BE2C (cell line): ENCODE measurements at regions not wholly inside any gene's neighbourhood (a gene's known extent, or its start where the extent isn't known, plus 50 kb on each side); places are given as distances from the start of the nearest gene placed in this dataset.

Experiments used
- DNase-seq: peaks from one replicate; pipeline ENCODE4 v3.0.0-alpha.2; 2020
- H3K27me3 ChIP-seq: fragments of 250-450 bp; sonication (Bioruptor Pico); 2 replicates; pipeline ENCODE4 v1.5.1; 2020; ENCODE audit warnings: mild to moderate bottlenecking
- H3K36me3 ChIP-seq: fragments of 250-450 bp; sonication (Bioruptor Pico); 2 replicates; pipeline ENCODE4 v1.5.1; 2020; ENCODE audit warnings: mild to moderate bottlenecking
- H3K4me1 ChIP-seq: fragments of 250-450 bp; sonication (Bioruptor Pico); 2 replicates; pipeline ENCODE4 v1.5.1; 2020
- H3K4me3 ChIP-seq: 2 replicates; pipeline ENCODE4 v1.5.1; 2011; ENCODE audit warnings: low read depth, low read length
- H3K9me3 ChIP-seq: fragments of 250-450 bp; sonication (Bioruptor Pico); 2 replicates; pipeline ENCODE4 v1.5.1; 2020
- TF ChIP-seq, protein P1 (sequence below): IDR thresholded peaks from 2 replicates; pipeline ENCODE4 v1.5.1; 2012; ENCODE audit warnings: mild to moderate bottlenecking, low read depth, low read length

DNA sequence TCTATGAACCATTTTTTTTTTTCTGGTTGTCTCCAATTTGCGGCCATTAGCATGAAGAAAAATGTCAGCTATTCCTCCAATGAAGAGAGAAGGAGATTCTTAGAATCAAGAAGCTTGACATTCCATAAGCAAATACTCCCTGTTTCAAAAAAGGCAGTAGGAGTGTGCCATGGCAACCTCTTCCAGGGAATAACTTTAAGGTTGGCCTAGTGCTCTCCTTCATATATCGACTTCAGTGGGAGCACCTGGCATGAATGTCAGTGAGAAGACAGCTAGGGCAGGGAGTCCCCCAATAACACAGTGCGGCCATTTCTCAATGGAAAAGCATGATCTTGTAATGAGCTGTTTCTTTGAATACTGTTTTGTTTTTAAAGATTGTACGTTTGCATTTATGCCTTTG is 493.0 kb upstream of the ATP11B start:
- TF ChIP-seq, protein P1, sequence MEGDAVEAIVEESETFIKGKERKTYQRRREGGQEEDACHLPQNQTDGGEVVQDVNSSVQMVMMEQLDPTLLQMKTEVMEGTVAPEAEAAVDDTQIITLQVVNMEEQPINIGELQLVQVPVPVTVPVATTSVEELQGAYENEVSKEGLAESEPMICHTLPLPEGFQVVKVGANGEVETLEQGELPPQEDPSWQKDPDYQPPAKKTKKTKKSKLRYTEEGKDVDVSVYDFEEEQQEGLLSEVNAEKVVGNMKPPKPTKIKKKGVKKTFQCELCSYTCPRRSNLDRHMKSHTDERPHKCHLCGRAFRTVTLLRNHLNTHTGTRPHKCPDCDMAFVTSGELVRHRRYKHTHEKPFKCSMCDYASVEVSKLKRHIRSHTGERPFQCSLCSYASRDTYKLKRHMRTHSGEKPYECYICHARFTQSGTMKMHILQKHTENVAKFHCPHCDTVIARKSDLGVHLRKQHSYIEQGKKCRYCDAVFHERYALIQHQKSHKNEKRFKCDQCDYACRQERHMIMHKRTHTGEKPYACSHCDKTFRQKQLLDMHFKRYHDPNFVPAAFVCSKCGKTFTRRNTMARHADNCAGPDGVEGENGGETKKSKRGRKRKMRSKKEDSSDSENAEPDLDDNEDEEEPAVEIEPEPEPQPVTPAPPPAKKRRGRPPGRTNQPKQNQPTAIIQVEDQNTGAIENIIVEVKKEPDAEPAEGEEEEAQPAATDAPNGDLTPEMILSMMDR, result no peak
- H3K4me1 ChIP-seq, result no peaks in the 10 kb centered on the region
- H3K36me3 ChIP-seq, result no peaks in the 10 kb centered on the region
- H3K27me3 ChIP-seq, result no peaks in the 10 kb centered on the region
- no peaks in the 10 kb centered on the region for H3K9me3 ChIP-seq
- no peak for DNase-seq
- no peak overlapping the region for H3K4me3 ChIP-seq

DNA sequence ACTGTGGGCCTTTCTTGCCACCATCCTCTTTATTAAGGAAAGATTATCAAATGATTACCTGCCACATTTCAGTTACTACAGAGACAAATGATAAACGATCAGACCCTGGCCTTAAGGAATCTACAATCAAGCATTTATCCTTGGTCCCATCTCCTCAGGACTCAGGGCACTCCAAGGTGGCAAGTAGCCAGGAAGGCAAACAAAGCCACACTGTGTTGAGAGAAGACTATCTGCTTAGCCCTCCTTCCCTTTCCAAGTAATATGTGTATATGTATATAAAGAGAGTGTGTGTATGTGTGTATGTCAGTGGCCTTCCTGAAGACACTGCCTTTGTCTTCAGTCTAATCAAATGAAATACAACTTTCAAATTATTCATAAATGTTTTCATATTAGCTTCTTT is 490.1 kb upstream of the ATP11B start:
- no peak overlapping the region for H3K4me3 ChIP-seq
- no peaks in the 10 kb centered on the region for H3K4me1 ChIP-seq
- DNase-seq, result no peak
- TF ChIP-seq, protein P1, result no peak
- H3K27me3 ChIP-seq, result no peaks in the 10 kb centered on the region
- no peaks in the 10 kb centered on the region for H3K9me3 ChIP-seq
- no peaks in the 10 kb centered on the region for H3K36me3 ChIP-seq

DNA sequence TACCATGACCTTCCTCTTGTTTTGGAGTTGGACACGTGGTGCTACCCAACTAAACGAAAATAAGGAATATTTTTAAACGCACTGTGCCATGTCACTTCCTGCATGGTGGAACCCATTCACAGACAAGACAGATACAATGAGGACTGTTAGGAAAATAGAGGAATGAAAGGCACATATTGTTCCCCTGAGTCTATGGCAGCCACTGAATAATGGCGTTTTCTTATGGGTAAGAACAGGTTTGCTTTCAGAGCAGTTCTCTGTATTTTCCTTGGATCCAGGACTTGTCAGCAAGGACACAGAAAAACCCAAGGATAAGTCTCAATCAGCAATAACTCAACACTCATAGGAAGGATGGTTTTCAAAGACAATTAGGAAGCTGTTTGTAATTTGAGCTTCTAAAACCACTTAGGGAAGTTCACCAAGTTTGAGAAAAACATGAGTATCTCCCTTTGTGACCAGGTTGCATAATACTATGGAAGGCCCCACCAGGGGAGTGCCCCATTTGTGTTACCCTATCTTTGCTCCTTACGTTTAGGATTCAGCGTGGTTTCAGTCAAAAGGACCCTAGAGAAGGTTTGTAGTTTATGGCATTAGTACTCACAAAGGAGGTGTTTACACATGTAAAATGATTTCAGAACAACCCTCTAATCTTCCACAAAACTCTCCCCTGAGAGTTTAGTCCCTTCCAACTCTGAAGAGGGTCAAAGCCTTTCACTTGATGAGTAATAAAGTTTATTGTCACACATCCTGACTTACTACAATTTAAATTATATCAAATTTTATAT is 487.2 kb upstream of the ATP11B start:
- no peak for DNase-seq
- Histone ChIP-seq H3K9me3 (no peaks in the 10 kb centered on the region), H3K4me3 (no peak overlapping the region), H3K27me3 (no peaks in the 10 kb centered on the region), H3K36me3 (no peaks in the 10 kb centered on the region), H3K4me1 (no peaks in the 10 kb centered on the region)
- TF ChIP-seq, protein P1, result no peak

DNA sequence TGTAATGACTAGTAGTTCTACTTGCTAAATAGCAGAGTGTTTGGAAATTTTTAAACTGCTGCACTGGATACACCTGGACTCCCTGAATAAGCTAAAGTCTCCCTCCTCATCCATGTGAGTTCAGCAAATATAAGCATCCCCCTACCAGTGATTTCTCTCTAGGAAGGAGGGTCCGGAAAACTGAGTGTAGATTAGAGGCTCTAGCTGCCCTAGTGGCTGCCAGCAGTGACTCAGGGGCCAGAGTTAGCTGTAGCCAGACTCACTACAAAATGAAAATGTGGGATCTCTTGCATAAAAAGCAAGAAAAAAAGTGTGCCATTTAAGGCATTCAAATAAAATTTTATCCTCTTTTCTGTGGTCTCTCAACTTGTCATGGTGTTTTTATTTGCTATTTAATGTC is 485.0 kb upstream of the ATP11B start:
- no peak for DNase-seq
- no peaks in the 10 kb centered on the region for H3K9me3 ChIP-seq
- H3K36me3 ChIP-seq, result no peaks in the 10 kb centered on the region
- no peak overlapping the region for H3K4me3 ChIP-seq
- H3K4me1 ChIP-seq, result no peaks in the 10 kb centered on the region
- H3K27me3 ChIP-seq, result no peaks in the 10 kb centered on the region
- TF ChIP-seq, protein P1, result no peak

DNA sequence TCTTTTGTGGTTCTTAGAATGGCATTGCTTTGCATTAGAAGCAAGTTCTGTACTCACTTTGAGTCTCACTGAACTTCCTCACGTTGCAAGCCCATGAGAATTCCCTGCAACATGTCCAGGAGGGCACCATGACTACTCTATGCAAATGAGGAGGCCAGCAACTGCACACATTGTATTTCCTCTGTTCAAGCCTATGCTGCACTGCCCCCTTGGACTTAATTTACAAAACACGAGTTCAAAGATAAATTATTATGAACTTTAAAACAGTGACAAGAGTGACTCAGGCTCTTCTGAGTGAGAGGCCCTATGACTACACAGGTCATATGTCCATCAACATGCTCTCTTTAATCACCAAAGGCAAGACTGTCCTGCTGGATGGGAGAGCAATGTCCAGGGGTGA is 484.2 kb upstream of the ATP11B start:
- TF ChIP-seq, protein P1, result no peak
- no peaks in the 10 kb centered on the region for H3K27me3 ChIP-seq
- DNase-seq, result no peak

DNA sequence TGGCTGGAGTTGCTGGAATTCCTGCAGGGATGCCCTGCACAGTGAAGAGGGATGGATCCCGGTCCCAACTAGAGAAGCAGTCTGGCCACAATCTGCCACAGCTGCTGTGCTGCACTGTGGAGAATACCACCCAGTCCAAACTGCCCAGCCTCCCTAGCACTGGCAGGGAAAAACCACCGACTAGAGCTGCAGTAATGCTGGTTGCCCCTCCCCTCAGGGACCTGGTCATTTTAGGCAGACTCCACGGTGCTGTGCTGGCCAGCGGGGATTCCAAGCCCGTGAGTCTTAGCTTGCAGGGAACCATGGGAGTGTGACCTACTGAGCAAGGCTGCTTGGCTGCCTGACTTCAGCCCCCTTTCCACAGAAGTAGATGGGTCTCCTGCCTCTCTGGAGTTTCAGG is 478.0 kb upstream of the ATP11B start:
- Histone ChIP-seq H3K4me1 (no peaks in the 10 kb centered on the region), H3K27me3 (no peaks in the 10 kb centered on the region), H3K4me3 (no peak overlapping the region), H3K36me3 (no peaks in the 10 kb centered on the region), H3K9me3 (no peaks in the 10 kb centered on the region)
- no peak for DNase-seq
- TF ChIP-seq, protein P1, result no peak

More for the DNA sequence above, 484.2 kb upstream of the ATP11B start:
- H3K9me3 ChIP-seq, result no peaks in the 10 kb centered on the region
- no peaks in the 10 kb centered on the region for H3K4me1 ChIP-seq
- no peak overlapping the region for H3K4me3 ChIP-seq
- H3K36me3 ChIP-seq, result no peaks in the 10 kb centered on the region
